Stimulated activated CD4-positive, alpha-beta T cell treated with anti-CD3 and anti-CD28 coated beads, Interleukin-15, amount 100 ng/mL, for 24 hours (primary cell): ENCODE measurements at regions not wholly inside any gene's neighbourhood (a gene's known extent, or its start where the extent isn't known, plus 50 kb on each side); places are given as distances from the start of the nearest gene placed in this dataset.

ENCODE experiments used
- DNase-seq: peaks from one replicate; pipeline ENCODE4 v3.0.0-alpha.2; 2020

GRCh38 chr21:35893156-35893555 is 167.2 kb downstream of the SETD4 start:
- no peak for DNase-seq

- no peak for DNase-seq
These were observed 173.4 kb downstream of the SETD4 start for GRCh38 chr21:35886887-35887286.

GRCh38 chr21:35885942-35886541 is 174.3 kb downstream of the SETD4 start:
- DNase-seq = no peak

- DNase-seq = no peak
These were observed 177.5 kb downstream of the SETD4 start for GRCh38 chr21:35882791-35883240.

GRCh38 chr21:35873441-35873840 is 186.9 kb downstream of the SETD4 start:
- DNase-seq = no peak

GRCh38 chr21:35871906-35872305 is 188.4 kb downstream of the SETD4 start:
- no peak for DNase-seq

- DNase-seq = no peak
These were observed 191.5 kb downstream of the SETD4 start for GRCh38 chr21:35868869-35869223.

- no peak for DNase-seq
These were observed 192.1 kb downstream of the SETD4 start for GRCh38 chr21:35868005-35868868.

GRCh38 chr21:35864039-35864438 is 196.3 kb downstream of the SETD4 start:
- no peak for DNase-seq

- DNase-seq = no peak
These were observed 197.4 kb downstream of the SETD4 start for GRCh38 chr21:35862969-35863368.

- no peak for DNase-seq
These were observed 198.7 kb downstream of the SETD4 start for GRCh38 chr21:35861661-35862060.

GRCh38 chr21:35860189-35860869 is 200.0 kb downstream of the SETD4 start:
- no peak for DNase-seq

- no peak for DNase-seq
These were observed 200.6 kb downstream of the SETD4 start for GRCh38 chr21:35859677-35860076.

GRCh38 chr21:35857095-35857494 is 203.2 kb downstream of the SETD4 start:
- no peak for DNase-seq

GRCh38 chr21:35855484-35855883 is 204.8 kb downstream of the SETD4 start:
- DNase-seq = no peak

GRCh38 chr21:35854281-35854680 is 206.0 kb downstream of the SETD4 start:
- no peak for DNase-seq

- DNase-seq = no peak
These were observed 206.7 kb downstream of the SETD4 start for GRCh38 chr21:35853321-35854239.

GRCh38 chr21:35852820-35853219 is 207.5 kb downstream of the SETD4 start:
- DNase-seq = no peak

- peak; percentile 4 for DNase-seq
These were observed 209.7 kb downstream of the SETD4 start for GRCh38 chr21:35850542-35851103.

- DNase-seq = no peak
These were observed 210.3 kb downstream of the SETD4 start for GRCh38 chr21:35850029-35850428.

GRCh38 chr21:35849144-35849543 is 211.2 kb downstream of the SETD4 start:
- no peak for DNase-seq

- no peak for DNase-seq
These were observed 216.2 kb downstream of the SETD4 start for GRCh38 chr21:35843911-35844667.
